ENCODE measurements at regions not wholly inside any gene's neighbourhood (a gene's known extent, or its start where the extent isn't known, plus 50 kb on each side); places are given as distances from the start of the nearest gene placed in this dataset.

DNA sequence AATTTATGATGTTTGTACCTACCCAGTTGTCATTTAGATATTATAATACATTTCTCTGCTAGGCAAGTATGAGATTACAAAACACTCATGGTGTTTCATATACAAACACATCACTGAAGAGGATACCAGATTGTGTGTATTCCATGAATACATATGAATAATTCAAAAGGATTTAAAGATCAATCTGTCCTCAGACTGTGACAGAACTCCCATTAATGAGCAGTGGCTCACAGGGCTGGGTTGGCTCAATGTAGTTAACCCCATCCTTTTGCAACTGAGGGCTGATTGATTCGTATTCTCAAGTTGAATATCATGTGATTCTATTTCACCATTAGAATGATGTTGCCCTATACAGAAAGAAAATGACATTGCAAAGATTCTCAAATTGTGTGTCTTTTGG lies 79.6 kb upstream of the SPANXN2 start:
- TF ChIP-seq POLR2A (IDR thresholded peaks at IDR 0.05) = no peak
- TF ChIP-seq, protein P1, sequence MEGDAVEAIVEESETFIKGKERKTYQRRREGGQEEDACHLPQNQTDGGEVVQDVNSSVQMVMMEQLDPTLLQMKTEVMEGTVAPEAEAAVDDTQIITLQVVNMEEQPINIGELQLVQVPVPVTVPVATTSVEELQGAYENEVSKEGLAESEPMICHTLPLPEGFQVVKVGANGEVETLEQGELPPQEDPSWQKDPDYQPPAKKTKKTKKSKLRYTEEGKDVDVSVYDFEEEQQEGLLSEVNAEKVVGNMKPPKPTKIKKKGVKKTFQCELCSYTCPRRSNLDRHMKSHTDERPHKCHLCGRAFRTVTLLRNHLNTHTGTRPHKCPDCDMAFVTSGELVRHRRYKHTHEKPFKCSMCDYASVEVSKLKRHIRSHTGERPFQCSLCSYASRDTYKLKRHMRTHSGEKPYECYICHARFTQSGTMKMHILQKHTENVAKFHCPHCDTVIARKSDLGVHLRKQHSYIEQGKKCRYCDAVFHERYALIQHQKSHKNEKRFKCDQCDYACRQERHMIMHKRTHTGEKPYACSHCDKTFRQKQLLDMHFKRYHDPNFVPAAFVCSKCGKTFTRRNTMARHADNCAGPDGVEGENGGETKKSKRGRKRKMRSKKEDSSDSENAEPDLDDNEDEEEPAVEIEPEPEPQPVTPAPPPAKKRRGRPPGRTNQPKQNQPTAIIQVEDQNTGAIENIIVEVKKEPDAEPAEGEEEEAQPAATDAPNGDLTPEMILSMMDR (IDR thresholded peaks at IDR 0.05) = no peak
- intact Hi-C loops (cut with DNase I) = no loop called here
- WGBS (ENCODE audit: insufficient coverage, low coverage, low lambda C conversion rate, missing lambda C conversion rate) = 38% methylated on average over 1 of the region's 1 CpG

DNA sequence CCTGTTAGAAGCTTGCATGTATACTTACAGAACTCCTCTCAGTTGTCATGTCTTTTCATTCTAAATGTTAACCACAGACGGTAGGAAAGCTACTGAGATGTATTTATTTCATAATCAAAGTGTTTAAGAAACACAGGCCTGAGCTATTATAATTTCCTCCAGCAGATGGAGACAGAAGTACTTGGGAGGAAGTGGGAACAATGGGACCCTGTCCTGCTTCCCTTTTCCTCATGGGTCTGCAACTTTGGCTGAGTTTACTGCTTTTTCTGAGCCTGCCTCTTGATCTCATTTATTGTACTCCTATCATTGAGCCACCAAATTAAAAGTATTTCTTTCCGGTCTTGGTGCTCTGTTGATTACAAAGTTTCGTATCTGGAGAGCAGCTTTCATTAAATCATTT lies 67.7 kb upstream of the SPANXN2 start:
- TF ChIP-seq, protein P1 (IDR thresholded peaks at IDR 0.05) = peak; percentile 42 to 58 (median 47)
- TF ChIP-seq POLR2A (IDR thresholded peaks at IDR 0.05) = no peak

More for the DNA sequence above, 79.6 kb upstream of the SPANXN2 start:
- DNase-seq (no peak), ATAC-seq (no peak)
- Histone ChIP-seq H3K4me3 (no peak overlapping the region), H3K4me1 (no peaks in the 10 kb centered on the region), H3K27me3 (peaks cover 0 to 3% of the 10 kb centered on the region in 2 donors), H3K27ac (no peak overlapping the region), H3K9me3 (no peaks in the 10 kb centered on the region), H3K36me3 (no peaks in the 10 kb centered on the region)

GRCh38 chrX:143787341-143787740 lies 66.8 kb upstream of the SPANXN2 start:
- H3K36me3 ChIP-seq = no peaks in the 10 kb centered on the region
- no peak overlapping the region for H3K27ac ChIP-seq
- TF ChIP-seq, protein P1 (IDR thresholded peaks at IDR 0.05) = no peak
- TF ChIP-seq POLR2A (IDR thresholded peaks at IDR 0.05) = no peak
- DNase-seq (no peak), ATAC-seq (no peak)
- no peaks in the 10 kb centered on the region for H3K4me1 ChIP-seq
- intact Hi-C loops (cut with DNase I) = no loop called here
- no peaks in the 10 kb centered on the region for H3K27me3 ChIP-seq
- no peaks in the 10 kb centered on the region for H3K9me3 ChIP-seq
- WGBS (ENCODE audit: insufficient coverage, low coverage, low lambda C conversion rate, missing lambda C conversion rate) = 42% methylated on average over 2 of the region's 2 CpGs
- H3K4me3 ChIP-seq = no peak overlapping the region

More for the DNA sequence above, 67.7 kb upstream of the SPANXN2 start:
- ATAC-seq (peak in 2 of 4 donors; percentile 36 to 48), DNase-seq (no peak)
- H3K4me1 ChIP-seq = no peaks in the 10 kb centered on the region
- H3K36me3 ChIP-seq = no peaks in the 10 kb centered on the region
- H3K4me3 ChIP-seq = no peak overlapping the region
- no peaks in the 10 kb centered on the region for H3K9me3 ChIP-seq
- WGBS (ENCODE audit: insufficient coverage, low coverage, low lambda C conversion rate, missing lambda C conversion rate) = 65% methylated on average over 3 of the region's 3 CpGs
- H3K27me3 ChIP-seq = no peaks in the 10 kb centered on the region
- intact Hi-C loops (cut with DNase I) = no loop called here
- H3K27ac ChIP-seq = no peak overlapping the region

GRCh38 chrX:143781103-143781502 lies 60.6 kb upstream of the SPANXN2 start:
- Histone ChIP-seq H3K4me3 (no peak overlapping the region), H3K27ac (no peak overlapping the region), H3K36me3 (no peaks in the 10 kb centered on the region), H3K9me3 (no peaks in the 10 kb centered on the region), H3K4me1 (no peaks in the 10 kb centered on the region), H3K27me3 (no peaks in the 10 kb centered on the region)
- intact Hi-C loops (cut with DNase I) = no loop called here
- no peak for DNase-seq
- ATAC-seq = no peak
- TF ChIP-seq POLR2A (IDR thresholded peaks at IDR 0.05) = no peak
- TF ChIP-seq, protein P1 (IDR thresholded peaks at IDR 0.05) = no peak

Measured in right lobe of liver (tissue), 6 donors.